Breast epithelium (tissue), 4 donors: ENCODE measurements at regions not wholly inside any gene's neighbourhood (a gene's known extent, or its start where the extent isn't known, plus 50 kb on each side); places are given as distances from the start of the nearest gene placed in this dataset.

Source experiments
- DNase-seq, 2 donors: peaks; one replicate each; pipeline ENCODE4 v3.0.0-alpha.2; 2019; ENCODE audit warnings: low spot score in 2 of 2
- H3K27ac ChIP-seq, 2 donors: fragments of 200-600 bp; sonication (generic) in 1 of 2; one replicate each; pipeline ENCODE4 v1.5.1; 2016 to 2019; ENCODE audit warnings: mild to moderate bottlenecking in 1 of 2
- H3K27me3 ChIP-seq, 2 donors: fragments of 200-600 bp; sonication (generic) in 1 of 2; one replicate each; pipeline versions ENCODE4 v1.5.1 to v1.6.0; 2017 to 2019; ENCODE audit warnings: control low read depth in 1 of 2, mild to moderate bottlenecking in 1 of 2
- H3K36me3 ChIP-seq: fragments of 200-600 bp; one replicate; pipeline ENCODE4 v1.5.1; 2019
- H3K4me1 ChIP-seq, 2 donors: fragments of 200-600 bp; sonication (generic); one replicate each; pipeline ENCODE4 v1.5.1; 2016 to 2019; ENCODE audit warnings: control low read depth in 1 of 2
- H3K4me3 ChIP-seq, 3 donors: fragments of 200-600 bp; sonication (generic); 1 replicate in 2 of 3; 2 replicates in 1 of 3; pipeline ENCODE4 v1.5.1; 2016 to 2019; ENCODE audit warnings: mild to moderate bottlenecking in 3 of 3, moderate library complexity in 2 of 3
- H3K9me3 ChIP-seq, 2 donors: fragments of 200-600 bp; sonication (generic) in 1 of 2; one replicate each; pipeline ENCODE4 v1.5.1; 2016 to 2019; ENCODE audit warnings: control low read depth in 1 of 2
- CTCF ChIP-seq, 3 donors: fragments of 450-650 bp; IDR thresholded peaks; one replicate each; pipeline ENCODE4 v1.5.1; 2016 to 2017; ENCODE audit warnings: antibody characterized with exemption in 3 of 3, mild to moderate bottlenecking in 3 of 3, moderate library complexity in 3 of 3
- POLR2A ChIP-seq: fragments of 450-650 bp; IDR thresholded peaks from one replicate; pipeline ENCODE4 v1.6.1; 2016; ENCODE audit warnings: antibody characterized with exemption, mild to moderate bottlenecking, moderate library complexity
- POLR2AphosphoS5 ChIP-seq, 3 donors: sonication (generic); formaldehyde crosslinking; IDR thresholded peaks; one replicate each; pipeline ENCODE4 v1.6.1; 2017; ENCODE audit warnings: antibody characterized with exemption in 3 of 3
- intact Hi-C: fragments of 100-400 bp; cut with DNase I; formaldehyde crosslinking; loops from one replicate; pipeline ENCODE4 v1.15.1; 2023; ENCODE audit warnings: low total_unique reads

- Histone ChIP-seq H3K36me3 (no peaks in the 10 kb centered on the region), H3K4me3 (no peak overlapping the region), H3K27me3 (no peaks in the 10 kb centered on the region), H3K4me1 (no peaks in the 10 kb centered on the region), H3K9me3 (no peaks in the 10 kb centered on the region), H3K27ac (no peak overlapping the region)
- TF ChIP-seq CTCF (IDR thresholded peaks at IDR 0.05) (no peak), POLR2A (no peak), POLR2AphosphoS5 (IDR thresholded peaks at IDR 0.05) (no peak)
- intact Hi-C loops: no loop called here
- DNase-seq: no peak
Observed at GRCh38 chr6:97989451-97989850, 706.4 kb upstream of the MMS22L start.

GRCh38 chr6:97995158-97995557 lies 712.1 kb upstream of the MMS22L start:
- no peak for DNase-seq
- no peak overlapping the region for H3K4me3 ChIP-seq
- no peak overlapping the region for H3K27ac ChIP-seq
- H3K36me3 ChIP-seq: no peaks in the 10 kb centered on the region
- H3K4me1 ChIP-seq: no peaks in the 10 kb centered on the region
- no peak for TF ChIP-seq POLR2A
- no peak for TF ChIP-seq POLR2AphosphoS5 (IDR thresholded peaks at IDR 0.05)
- TF ChIP-seq CTCF (IDR thresholded peaks at IDR 0.05): no peak
- no peaks in the 10 kb centered on the region for H3K9me3 ChIP-seq
- intact Hi-C loops: no loop called here
- H3K27me3 ChIP-seq: no peaks in the 10 kb centered on the region

GRCh38 chr6:98002678-98003077 lies 719.7 kb upstream of the MMS22L start:
- no peak overlapping the region for H3K27ac ChIP-seq
- no peaks in the 10 kb centered on the region for H3K9me3 ChIP-seq
- DNase-seq: no peak
- H3K4me1 ChIP-seq: no peaks in the 10 kb centered on the region
- no peak overlapping the region for H3K4me3 ChIP-seq
- no peaks in the 10 kb centered on the region for H3K36me3 ChIP-seq
- intact Hi-C loops: no loop called here
- TF ChIP-seq CTCF (IDR thresholded peaks at IDR 0.05) (no peak), POLR2A (no peak), POLR2AphosphoS5 (IDR thresholded peaks at IDR 0.05) (no peak)
- no peaks in the 10 kb centered on the region for H3K27me3 ChIP-seq

GRCh38 chr6:98014442-98015201 lies 731.6 kb upstream of the MMS22L start:
- DNase-seq: no peak
- TF ChIP-seq CTCF (IDR thresholded peaks at IDR 0.05): no peak
- no peak for TF ChIP-seq POLR2AphosphoS5 (IDR thresholded peaks at IDR 0.05)
- no peak for TF ChIP-seq POLR2A
- no peak overlapping the region for H3K27ac ChIP-seq
- peaks cover 6% of the 10 kb centered on the region for H3K36me3 ChIP-seq
- no peaks in the 10 kb centered on the region for H3K27me3 ChIP-seq
- no peaks in the 10 kb centered on the region for H3K9me3 ChIP-seq
- H3K4me3 ChIP-seq: no peak overlapping the region
- intact Hi-C loops: no loop called here
- H3K4me1 ChIP-seq: no peaks in the 10 kb centered on the region

- intact Hi-C loops: no loop called here
- Histone ChIP-seq H3K4me1 (no peaks in the 10 kb centered on the region), H3K4me3 (no peak overlapping the region), H3K36me3 (peaks cover 6% of the 10 kb centered on the region), H3K27ac (no peak overlapping the region), H3K27me3 (no peaks in the 10 kb centered on the region), H3K9me3 (no peaks in the 10 kb centered on the region)
- no peak for TF ChIP-seq CTCF (IDR thresholded peaks at IDR 0.05)
- no peak for DNase-seq
Observed at GRCh38 chr6:98016565-98016964, 733.5 kb upstream of the MMS22L start.
